Adrenal gland (tissue), 9 donors: ENCODE measurements at regions not wholly inside any gene's neighbourhood (a gene's known extent, or its start where the extent isn't known, plus 50 kb on each side); places are given as distances from the start of the nearest gene placed in this dataset.

Experiments used
- DNase-seq, 7 donors: peaks; one replicate each; pipeline ENCODE4 v3.0.0-alpha.2; 2019 to 2020
- H3K27ac ChIP-seq, 5 donors: fragments of 200-600 bp; sonication (generic) in 4 of 5; 1 replicate in 3 of 5; 2 replicates in 2 of 5; pipeline versions ENCODE4 v1.5.1 to v1.8.0; 2016 to 2020; ENCODE audit warnings: mild to moderate bottlenecking in 1 of 5
- H3K27me3 ChIP-seq: fragments of 200-600 bp; 2 replicates; pipeline ENCODE4 v1.8.0; 2021
- H3K36me3 ChIP-seq, 2 donors: fragments of 200-600 bp; replicated peaks in 1 of 2; 1 replicate in 1 of 2; 2 replicates in 1 of 2; pipeline versions ENCODE4 v1.5.1 to v1.8.0; 2018 to 2022
- H3K4me1 ChIP-seq, 2 donors: fragments of 200-600 bp; replicated peaks in 1 of 2; 1 replicate in 1 of 2; 2 replicates in 1 of 2; pipeline versions ENCODE4 v1.5.1 to v1.8.0; 2018 to 2021
- H3K4me3 ChIP-seq, 4 donors: fragments of 200-600 bp; sonication (generic) in 3 of 4; one replicate each; pipeline ENCODE4 v1.5.1; 2016 to 2018
- H3K9me3 ChIP-seq, 3 donors: fragments of 200-600 bp; sonication (generic) in 1 of 3; replicated peaks in 1 of 3; 1 replicate in 2 of 3; 2 replicates in 1 of 3; pipeline versions ENCODE4 v1.5.1 to v1.8.0; 2016 to 2021
- POLR2A ChIP-seq, 2 donors: fragments of 450-650 bp; IDR thresholded peaks; one replicate each; pipeline ENCODE4 v1.6.1; 2017; ENCODE audit warnings: antibody characterized with exemption in 2 of 2, mild to moderate bottlenecking in 2 of 2, moderate library complexity in 1 of 2
- WGBS, 4 donors: extraction: QIAGEN DNeasy Blood & Tissue Kit in 2 of 4; methylation state at CpG; one replicate each; pipeline versions ENCODE4 v1.1.5 to v1.1.7; 2013 to 2017; 5-methylcytosine and 5-hydroxymethylcytosine counted together
- intact Hi-C, 2 donors: fragments of 100-400 bp; cut with DNase I; formaldehyde crosslinking; loops; one replicate each; pipeline versions ENCODE4 v1.14.1 to v1.15.0; 2022 to 2023
- TF ChIP-seq, protein P1 (sequence below), 6 experiments: fragments of 450-650 bp in 4 of 6; fragments of 200-600 bp in 2 of 6; sonication (generic) in 1 of 6; IDR thresholded peaks; 1 replicate in 5 of 6; 2 replicates in 1 of 6; pipeline versions ENCODE4 v1.5.1 to v1.8.0; 2016 to 2021; ENCODE audit warnings: antibody characterized with exemption in 6 of 6, mild to moderate bottlenecking in 2 of 6, moderate library complexity in 1 of 6
- donor health status: healthy with polysubstance abuse.
- donor health status: Bipolar disorder and iron deficiency.
- donor health status: DM: yes; HTN: yes; CAD: no.
- donor health status: DM: no; HTN: no; CAD: no.
- donor health status: DM: no; HTN: no; CAD: no.

DNA sequence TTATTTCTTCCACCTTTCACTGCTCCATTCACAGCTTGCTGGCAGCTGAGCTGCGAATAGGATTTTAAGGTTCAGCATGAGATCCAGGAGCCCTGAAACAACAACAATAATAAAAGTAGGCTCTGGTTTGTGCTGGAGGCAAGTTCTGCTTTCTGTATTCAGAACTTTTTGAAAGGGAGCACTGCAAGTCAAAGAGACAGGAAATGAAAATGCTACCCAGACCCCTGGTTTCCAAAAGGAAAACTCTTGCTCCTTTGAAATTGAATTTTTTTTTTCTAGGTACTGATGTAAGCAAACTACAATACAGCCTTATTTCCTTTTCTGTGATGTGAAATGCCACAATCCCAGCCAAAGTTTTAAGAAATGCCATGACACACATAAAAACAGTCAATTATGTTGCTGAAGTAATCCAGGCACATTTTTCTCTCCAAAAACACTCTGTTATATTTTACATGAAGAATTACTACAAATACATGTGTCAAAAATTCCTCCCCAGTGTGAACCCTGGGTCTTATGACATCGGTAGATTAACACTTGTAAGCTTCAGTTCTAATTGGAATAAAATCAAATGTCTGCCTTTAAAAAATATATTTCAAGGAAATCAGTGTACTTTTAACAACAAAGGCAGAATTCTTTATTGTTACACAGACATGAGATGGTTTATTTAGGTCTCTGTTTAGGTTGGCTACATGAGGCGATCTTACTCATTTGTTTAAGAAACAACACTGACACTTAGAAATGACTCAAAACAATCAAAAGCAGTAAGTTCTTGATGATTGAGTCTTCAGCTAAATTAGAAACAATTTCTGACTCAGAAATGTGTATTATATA lies 656.7 kb downstream of the EPHA7 start:
- H3K27me3 ChIP-seq = no peaks in the 10 kb centered on the region
- H3K9me3 ChIP-seq = no peaks in the 10 kb centered on the region
- intact Hi-C loops = no loop called here
- DNase-seq = no peak
- no peaks in the 10 kb centered on the region for H3K4me1 ChIP-seq
- TF ChIP-seq, protein P1, sequence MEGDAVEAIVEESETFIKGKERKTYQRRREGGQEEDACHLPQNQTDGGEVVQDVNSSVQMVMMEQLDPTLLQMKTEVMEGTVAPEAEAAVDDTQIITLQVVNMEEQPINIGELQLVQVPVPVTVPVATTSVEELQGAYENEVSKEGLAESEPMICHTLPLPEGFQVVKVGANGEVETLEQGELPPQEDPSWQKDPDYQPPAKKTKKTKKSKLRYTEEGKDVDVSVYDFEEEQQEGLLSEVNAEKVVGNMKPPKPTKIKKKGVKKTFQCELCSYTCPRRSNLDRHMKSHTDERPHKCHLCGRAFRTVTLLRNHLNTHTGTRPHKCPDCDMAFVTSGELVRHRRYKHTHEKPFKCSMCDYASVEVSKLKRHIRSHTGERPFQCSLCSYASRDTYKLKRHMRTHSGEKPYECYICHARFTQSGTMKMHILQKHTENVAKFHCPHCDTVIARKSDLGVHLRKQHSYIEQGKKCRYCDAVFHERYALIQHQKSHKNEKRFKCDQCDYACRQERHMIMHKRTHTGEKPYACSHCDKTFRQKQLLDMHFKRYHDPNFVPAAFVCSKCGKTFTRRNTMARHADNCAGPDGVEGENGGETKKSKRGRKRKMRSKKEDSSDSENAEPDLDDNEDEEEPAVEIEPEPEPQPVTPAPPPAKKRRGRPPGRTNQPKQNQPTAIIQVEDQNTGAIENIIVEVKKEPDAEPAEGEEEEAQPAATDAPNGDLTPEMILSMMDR (IDR thresholded peaks at IDR 0.05) = no peak
- TF ChIP-seq POLR2A (IDR thresholded peaks at IDR 0.05) = no peak
- no peaks in the 10 kb centered on the region for H3K36me3 ChIP-seq
- H3K27ac ChIP-seq = no peak overlapping the region
- 61 to 73% (median 65%) methylated on average over 3 of the region's 3 CpGs for WGBS, 4 donors
- H3K4me3 ChIP-seq = no peak overlapping the region

- TF ChIP-seq, protein P1 (IDR thresholded peaks at IDR 0.05) = no peak
- no peak for TF ChIP-seq POLR2A (IDR thresholded peaks at IDR 0.05)
- intact Hi-C loops = no loop called here
- 47 to 59% (median 55%) methylated on average over 3 of the region's 3 CpGs for WGBS, 4 donors
- Histone ChIP-seq H3K27me3 (no peaks in the 10 kb centered on the region), H3K4me3 (no peak overlapping the region), H3K27ac (no peak overlapping the region), H3K9me3 (no peaks in the 10 kb centered on the region), H3K36me3 (no peaks in the 10 kb centered on the region), H3K4me1 (no peaks in the 10 kb centered on the region)
- DNase-seq = no peak
These were observed 660.2 kb downstream of the EPHA7 start for GRCh38 chr6:92759178-92759577.

GRCh38 chr6:92757925-92758324 lies 661.4 kb downstream of the EPHA7 start:
- Histone ChIP-seq H3K36me3 (no peaks in the 10 kb centered on the region), H3K27me3 (no peaks in the 10 kb centered on the region), H3K27ac (no peak overlapping the region), H3K9me3 (no peaks in the 10 kb centered on the region), H3K4me3 (no peak overlapping the region), H3K4me1 (no peaks in the 10 kb centered on the region)
- no peak for TF ChIP-seq POLR2A (IDR thresholded peaks at IDR 0.05)
- TF ChIP-seq, protein P1 (IDR thresholded peaks at IDR 0.05) = no peak
- DNase-seq = no peak
- WGBS, 4 donors = 50 to 59% (median 53%) methylated on average over 4 of the region's 4 CpGs
- intact Hi-C loops = no loop called here

- Histone ChIP-seq H3K4me3 (no peak overlapping the region), H3K9me3 (no peaks in the 10 kb centered on the region), H3K4me1 (no peaks in the 10 kb centered on the region), H3K36me3 (no peaks in the 10 kb centered on the region), H3K27me3 (no peaks in the 10 kb centered on the region), H3K27ac (no peak overlapping the region)
- intact Hi-C loops = no loop called here
- no peak for DNase-seq
- TF ChIP-seq POLR2A (IDR thresholded peaks at IDR 0.05) = no peak
- TF ChIP-seq, protein P1 (IDR thresholded peaks at IDR 0.05) = no peak
- WGBS, 4 donors = 74 to 81% (median 78%) methylated on average over 4 of the region's 4 CpGs
These were observed 662.4 kb downstream of the EPHA7 start for GRCh38 chr6:92756912-92757311.
